GM18873 (cell line): ENCODE measurements at regions not wholly inside any gene's neighbourhood (a gene's known extent, or its start where the extent isn't known, plus 50 kb on each side); places are given as distances from the start of the nearest gene placed in this dataset.
"Not testable (repeated sequence)": the region's sequence is repeated elsewhere in the genome, so short reads cannot be mapped to it uniquely, and the experiment has no call there.

ENCODE experiments used
- ATAC-seq: cut with Tn5 transposase; IDR thresholded peaks from one replicate; pipeline ENCODE4 v1.9.1; 2021; ENCODE audit warnings: mild to moderate bottlenecking, moderate library complexity, moderate number of reproducible peaks; ENCODE audit not compliant: unreplicated experiment, low FRiP score

GRCh38 chr6:51049288-51049982 lies 230.8 kb downstream of the TFAP2B start:
- ATAC-seq, result no peak

- no peak for ATAC-seq
These were observed 231.6 kb downstream of the TFAP2B start for GRCh38 chr6:51049983-51050877.

- not testable (repeated sequence) for ATAC-seq
These were observed 234.0 kb downstream of the TFAP2B start for GRCh38 chr6:51052716-51053115.

GRCh38 chr6:51055316-51055715 lies 236.6 kb downstream of the TFAP2B start:
- ATAC-seq, result not testable (repeated sequence)

- no peak for ATAC-seq
These were observed 238.6 kb downstream of the TFAP2B start for GRCh38 chr6:51057296-51057695.

- no peak for ATAC-seq
These were observed 241.6 kb downstream of the TFAP2B start for GRCh38 chr6:51060262-51060762.

- ATAC-seq, result no peak
These were observed 243.6 kb downstream of the TFAP2B start for GRCh38 chr6:51062166-51062722.

GRCh38 chr6:51077821-51078518 lies 259.3 kb downstream of the TFAP2B start:
- ATAC-seq, result no peak

GRCh38 chr6:51090343-51090742 lies 271.7 kb downstream of the TFAP2B start:
- ATAC-seq, result no peak

- ATAC-seq, result no peak
These were observed 275.2 kb downstream of the TFAP2B start for GRCh38 chr6:51093871-51094270.

GRCh38 chr6:51094271-51094670 lies 275.6 kb downstream of the TFAP2B start:
- no peak for ATAC-seq

- ATAC-seq, result no peak
These were observed 279.6 kb downstream of the TFAP2B start for GRCh38 chr6:51098246-51098645.

- no peak for ATAC-seq
These were observed 280.1 kb downstream of the TFAP2B start for GRCh38 chr6:51098791-51099190.

GRCh38 chr6:51099201-51099600 lies 280.5 kb downstream of the TFAP2B start:
- no peak for ATAC-seq

- no peak for ATAC-seq
These were observed 286.7 kb downstream of the TFAP2B start for GRCh38 chr6:51105357-51105756.

- ATAC-seq, result no peak
These were observed 289.1 kb downstream of the TFAP2B start for GRCh38 chr6:51107769-51108203.

- ATAC-seq, result no peak
These were observed 290.0 kb downstream of the TFAP2B start for GRCh38 chr6:51108563-51109234.

- ATAC-seq, result no peak
These were observed 294.1 kb downstream of the TFAP2B start for GRCh38 chr6:51112731-51113130.

GRCh38 chr6:51116723-51117122 lies 298.1 kb downstream of the TFAP2B start:
- no peak for ATAC-seq

- no peak for ATAC-seq
These were observed 300.1 kb downstream of the TFAP2B start for GRCh38 chr6:51118792-51119191.
